ENCODE measurements at regions not wholly inside any gene's neighbourhood (a gene's known extent, or its start where the extent isn't known, plus 50 kb on each side); places are given as distances from the start of the nearest gene placed in this dataset.
"Not testable (repeated sequence)": the region's sequence is repeated elsewhere in the genome, so short reads cannot be mapped to it uniquely, and the experiment has no call there.

GRCh38 chr20:30297878-30298595, 959.4 kb upstream of the DEFB115 start:
- not testable (repeated sequence) for DNase-seq

GRCh38 chr20:30300220-30300642, 957.2 kb upstream of the DEFB115 start:
- peak; percentile 2 for DNase-seq

- DNase-seq, result not testable (repeated sequence)
Measured at GRCh38 chr20:30302786-30303185, 954.7 kb upstream of the DEFB115 start.

- DNase-seq, result not testable (repeated sequence)
Measured at GRCh38 chr20:30309938-30310337, 947.5 kb upstream of the DEFB115 start.

GRCh38 chr20:30310385-30310784, 947.1 kb upstream of the DEFB115 start:
- DNase-seq, result not testable (repeated sequence)

GRCh38 chr20:30312220-30312619, 945.2 kb upstream of the DEFB115 start:
- not testable (repeated sequence) for DNase-seq

GRCh38 chr20:30313660-30314059, 943.8 kb upstream of the DEFB115 start:
- not testable (repeated sequence) for DNase-seq

- not testable (repeated sequence) for DNase-seq
Measured at GRCh38 chr20:30316063-30316462, 941.4 kb upstream of the DEFB115 start.

GRCh38 chr20:30316532-30317299, 940.7 kb upstream of the DEFB115 start:
- not testable (repeated sequence) for DNase-seq

- DNase-seq, result not testable (repeated sequence)
Measured at GRCh38 chr20:30333744-30334143, 923.7 kb upstream of the DEFB115 start.

GRCh38 chr20:30337556-30337955, 919.9 kb upstream of the DEFB115 start:
- DNase-seq, result not testable (repeated sequence)

GRCh38 chr20:30348932-30349331, 908.5 kb upstream of the DEFB115 start:
- DNase-seq, result not testable (repeated sequence)

GRCh38 chr20:30356854-30357467, 900.5 kb upstream of the DEFB115 start:
- DNase-seq, result not testable (repeated sequence)

- not testable (repeated sequence) for DNase-seq
Measured at GRCh38 chr20:30361756-30362155, 895.7 kb upstream of the DEFB115 start.

- not testable (repeated sequence) for DNase-seq
Measured at GRCh38 chr20:30376430-30376766, 881.1 kb upstream of the DEFB115 start.

- peak; percentile 78 for DNase-seq
Measured at GRCh38 chr20:30376767-30377658, 880.5 kb upstream of the DEFB115 start.

GRCh38 chr20:30378317-30378716, 879.1 kb upstream of the DEFB115 start:
- DNase-seq, result not testable (repeated sequence)

- DNase-seq, result not testable (repeated sequence)
Measured at GRCh38 chr20:30378721-30379120, 878.7 kb upstream of the DEFB115 start.

GRCh38 chr20:30384841-30385240, 872.6 kb upstream of the DEFB115 start:
- not testable (repeated sequence) for DNase-seq

GRCh38 chr20:30386099-30386498, 871.4 kb upstream of the DEFB115 start:
- DNase-seq, result not testable (repeated sequence)

GRCh38 chr20:30387823-30388222, 869.6 kb upstream of the DEFB115 start:
- not testable (repeated sequence) for DNase-seq

- DNase-seq, result not testable (repeated sequence)
Measured at GRCh38 chr20:30393523-30393922, 863.9 kb upstream of the DEFB115 start.

Data from NCI-H69 (cell line).